Left lobe of liver (tissue), 2 donors: ENCODE measurements at regions not wholly inside any gene's neighbourhood (a gene's known extent, or its start where the extent isn't known, plus 50 kb on each side); places are given as distances from the start of the nearest gene placed in this dataset.
A peak's percentile ranks its signal among the peaks of the same experiment; 100 is the strongest.

Experiments used
- ATAC-seq: fragments of 200-7000 bp; cut with Tn5 transposase; one replicate; pipeline ENCODE4 v1.9.1; 2020; ENCODE audit warnings: mild to moderate bottlenecking, moderate library complexity
- DNase-seq: peaks from one replicate; pipeline ENCODE4 v3.0.0-alpha.2; 2020; ENCODE audit warnings: low spot score
- donor health status: DM: no; HTN: no; CAD: no; lungs with moderate emphysema.
- donor health status: DM: no; HTN: yes; CAD: no.

- DNase-seq (no peak), ATAC-seq (no peak)
These were observed 1147.1 kb upstream of the SPRY2 start for GRCh38 chr13:81488021-81488420.

DNA sequence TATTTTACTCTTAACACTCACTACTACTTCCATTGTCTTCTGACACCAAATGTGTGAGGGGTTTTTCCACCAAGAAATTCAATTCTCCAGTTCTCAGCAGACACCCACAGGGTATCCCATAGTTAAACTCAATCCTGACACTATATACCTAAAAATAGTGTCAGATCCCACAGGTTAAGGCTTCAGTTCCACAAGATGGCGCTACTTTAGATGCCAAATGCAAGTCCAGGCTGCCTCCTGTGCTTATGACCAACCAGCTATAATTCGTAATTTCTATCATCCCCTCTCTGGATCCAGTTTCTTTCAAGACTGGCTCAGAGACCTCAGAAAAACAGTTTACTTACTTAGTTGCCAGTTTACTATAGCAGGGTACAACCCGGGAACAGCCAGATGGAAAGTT lies 1146.2 kb upstream of the SPRY2 start:
- DNase-seq (no peak), ATAC-seq (peak; percentile 25)

GRCh38 chr13:81480634-81481033 lies 1139.7 kb upstream of the SPRY2 start:
- DNase-seq: no peak
- ATAC-seq: no peak

- ATAC-seq: no peak
- no peak for DNase-seq
These were observed 1132.5 kb upstream of the SPRY2 start for GRCh38 chr13:81473366-81473899.

- ATAC-seq (no peak), DNase-seq (no peak)
These were observed 1117.2 kb upstream of the SPRY2 start for GRCh38 chr13:81458170-81458569.

GRCh38 chr13:81446441-81446840 lies 1105.5 kb upstream of the SPRY2 start:
- DNase-seq (no peak), ATAC-seq (no peak)

- ATAC-seq: no peak
These were observed 1102.0 kb upstream of the SPRY2 start for GRCh38 chr13:81442904-81443303.

DNA sequence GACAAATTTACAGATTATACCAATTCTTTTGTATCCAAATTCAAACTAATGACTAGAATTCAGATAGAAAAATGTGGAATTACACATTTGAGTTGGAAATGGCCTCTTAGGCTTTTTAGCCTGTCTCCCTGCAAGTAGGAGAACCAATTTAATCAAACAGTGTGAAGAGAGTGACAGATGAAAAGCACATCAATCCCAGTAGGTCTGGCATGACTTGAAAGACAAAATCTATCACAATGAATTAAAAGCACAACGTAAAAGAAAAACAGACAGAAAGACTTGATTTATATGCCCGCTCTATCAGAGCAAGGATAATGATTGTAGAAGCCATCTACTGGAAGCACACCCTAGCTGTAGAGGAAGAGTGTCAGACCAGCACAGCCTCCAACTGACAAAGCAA lies 1084.4 kb upstream of the SPRY2 start:
- no peak for DNase-seq
- ATAC-seq: no peak

More at GRCh38 chr13:81442904-81443303, 1102.0 kb upstream of the SPRY2 start:
- DNase-seq: no peak

GRCh38 chr13:81409284-81409683 lies 1068.4 kb upstream of the SPRY2 start:
- ATAC-seq: no peak
- DNase-seq: no peak

GRCh38 chr13:81408647-81409046 lies 1067.7 kb upstream of the SPRY2 start:
- no peak for DNase-seq
- ATAC-seq: no peak

GRCh38 chr13:81406639-81407292 lies 1065.8 kb upstream of the SPRY2 start:
- no peak for DNase-seq
- ATAC-seq: no peak

DNA sequence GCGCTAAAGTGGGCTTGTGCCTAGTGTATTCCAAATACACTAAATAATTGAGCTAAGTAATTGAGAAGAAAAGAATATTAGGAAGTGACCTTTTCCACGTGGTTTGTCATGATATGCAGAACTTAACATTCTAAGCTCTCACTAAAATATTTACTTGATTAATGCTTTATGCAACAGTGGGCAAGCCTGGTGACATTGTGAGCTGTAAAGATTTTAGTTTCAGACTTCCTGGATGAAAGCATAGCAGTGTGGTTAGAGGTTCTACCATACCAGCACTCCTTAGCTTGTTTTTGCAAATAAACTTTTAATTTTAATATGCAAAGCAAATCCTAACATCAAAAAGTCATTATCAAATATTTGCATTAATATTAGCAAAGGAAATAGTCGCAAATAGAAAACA lies 1065.1 kb upstream of the SPRY2 start:
- no peak for ATAC-seq
- no peak for DNase-seq

GRCh38 chr13:81396192-81396591 lies 1055.3 kb upstream of the SPRY2 start:
- no peak for DNase-seq

DNA sequence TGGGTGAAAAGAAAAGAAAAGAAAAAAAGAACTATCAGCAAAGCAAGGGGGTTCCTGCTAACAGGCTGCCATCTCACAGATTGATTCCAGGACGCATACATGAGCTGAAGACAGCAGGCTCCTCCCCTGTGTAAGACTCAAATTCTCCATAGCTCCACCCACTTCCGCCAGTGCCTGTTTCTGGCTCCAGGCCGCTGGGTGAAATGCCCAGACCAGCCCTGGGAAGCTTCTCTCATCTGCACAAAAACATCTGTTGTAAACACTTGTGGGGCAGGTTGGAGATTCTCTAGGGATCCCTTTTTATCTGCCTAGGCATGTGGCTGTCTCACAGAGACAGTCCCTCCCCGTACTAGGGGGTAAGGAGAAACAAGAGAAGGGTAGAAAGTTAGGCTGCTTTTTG lies 1054.4 kb upstream of the SPRY2 start:
- DNase-seq: no peak
- ATAC-seq: no peak

More at GRCh38 chr13:81396192-81396591, 1055.3 kb upstream of the SPRY2 start:
- ATAC-seq: no peak

DNA sequence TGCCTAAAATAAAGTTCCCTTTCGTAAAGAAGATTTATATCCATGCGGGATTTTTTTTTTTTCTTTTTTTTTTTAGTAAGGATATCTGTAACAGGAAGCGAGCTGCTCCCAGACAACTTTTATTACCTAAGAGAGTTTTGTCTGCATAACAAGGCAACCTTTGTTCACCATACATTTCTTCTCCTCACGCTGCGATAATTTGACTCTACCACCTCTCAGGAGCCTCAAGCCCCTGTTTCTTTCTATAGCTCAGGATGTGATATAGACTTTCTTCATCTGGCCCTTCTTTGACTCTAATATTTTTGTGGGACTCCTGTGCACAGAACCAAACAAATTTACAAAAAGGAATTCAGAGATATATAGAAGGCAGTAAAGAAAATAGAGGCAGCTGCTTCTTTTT lies 1053.7 kb upstream of the SPRY2 start:
- ATAC-seq (no peak), DNase-seq (no peak)

- ATAC-seq: no peak
- no peak for DNase-seq
These were observed 1052.8 kb upstream of the SPRY2 start for GRCh38 chr13:81393721-81394120.

GRCh38 chr13:81393110-81393509 lies 1052.2 kb upstream of the SPRY2 start:
- ATAC-seq (no peak), DNase-seq (no peak)

DNA sequence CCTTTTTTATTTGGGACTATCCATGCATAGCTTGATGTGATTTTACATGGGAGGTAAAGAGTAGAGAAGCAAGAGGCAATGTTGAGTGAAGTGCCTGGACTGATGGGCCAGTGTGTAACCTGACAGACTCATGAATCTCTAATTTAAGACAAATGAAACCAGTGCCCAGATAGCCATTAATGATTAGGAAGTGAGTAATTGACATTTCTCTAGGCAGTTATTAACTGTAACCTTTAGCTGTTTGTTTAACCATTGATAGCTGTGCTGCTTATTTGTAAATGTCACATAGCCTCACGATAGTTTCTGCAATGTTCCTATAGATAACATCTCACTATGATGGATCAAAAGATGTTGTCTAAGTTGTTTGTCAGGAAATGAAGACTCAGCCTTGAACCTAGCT lies 1047.5 kb upstream of the SPRY2 start:
- ATAC-seq (no peak), DNase-seq (no peak)

GRCh38 chr13:81383444-81383843 lies 1042.5 kb upstream of the SPRY2 start:
- no peak for ATAC-seq
- no peak for DNase-seq

DNA sequence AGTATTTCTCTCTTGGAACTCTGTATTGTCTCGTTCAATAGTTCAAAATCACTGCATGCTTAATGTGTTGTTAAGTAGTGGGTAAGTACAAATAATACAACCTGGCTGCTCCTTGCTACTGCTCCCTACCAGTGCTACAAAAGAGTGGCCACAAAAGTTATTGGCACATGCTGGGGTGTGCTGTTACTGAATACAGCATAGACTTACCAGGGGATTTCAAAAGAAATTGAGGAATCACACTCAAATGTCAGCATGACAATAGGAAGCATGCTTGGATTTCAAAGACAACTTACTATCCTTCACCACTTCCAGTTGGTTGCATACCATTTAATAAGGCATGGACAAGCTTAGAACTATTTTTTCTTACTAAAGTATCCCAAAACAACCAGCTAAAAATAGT lies 1041.3 kb upstream of the SPRY2 start:
- ATAC-seq: no peak
- DNase-seq: no peak

- ATAC-seq (no peak), DNase-seq (no peak)
These were observed 1040.6 kb upstream of the SPRY2 start for GRCh38 chr13:81381560-81381959.

GRCh38 chr13:81379183-81379582 lies 1038.3 kb upstream of the SPRY2 start:
- no peak for DNase-seq
- ATAC-seq: no peak

- DNase-seq (no peak), ATAC-seq (no peak)
These were observed 1037.0 kb upstream of the SPRY2 start for GRCh38 chr13:81377921-81378320.
